B cell (primary cell): ENCODE measurements at regions not wholly inside any gene's neighbourhood (a gene's known extent, or its start where the extent isn't known, plus 50 kb on each side); places are given as distances from the start of the nearest gene placed in this dataset.

Source experiments
- ATAC-seq: fragments of 200-7000 bp; cut with Tn5 transposase; one replicate; pipeline ENCODE4 v1.10.0; 2021; ENCODE audit warnings: low read depth, mild to moderate bottlenecking, moderate number of reproducible peaks, moderate library complexity
- CTCF ChIA-PET: fragments of 350-600 bp; sonication (Branson Sonifier 250); formaldehyde crosslinking; loops from one replicate; lab custom pipeline; 2021; ENCODE audit warnings: antibody characterized with exemption, inconsistent platforms; lab: Charles Lee
- POLR2A ChIA-PET: fragments of 350-600 bp; sonication (Branson Sonifier 250); formaldehyde crosslinking; loops from one replicate; lab custom pipeline; 2021; ENCODE audit warnings: antibody characterized with exemption; lab: Charles Lee
- DNase-seq: peaks from one replicate; pipeline ENCODE4 v3.0.0; 2013
- H2AFZ ChIP-seq: 2 replicates; pipeline ENCODE4 v1.6.1; 2012; ENCODE audit warnings: mild to moderate bottlenecking, low read depth, low read length; ENCODE audit not compliant: insufficient read depth, poor library complexity, severe bottlenecking
- H3K27ac ChIP-seq, 2 donors: 1 replicate in 1 of 2; 2 replicates in 1 of 2; pipeline ENCODE4 v1.5.1; 2012 to 2013; ENCODE audit warnings: low read length in 2 of 2, mild to moderate bottlenecking in 2 of 2, moderate library complexity in 1 of 2
- H3K27me3 ChIP-seq, 4 experiments: fragments of 200-600 bp in 1 of 4; sonication (generic) in 1 of 4; replicated peaks in 1 of 4; 1 replicate in 2 of 4; 2 replicates in 2 of 4; pipeline versions ENCODE4 v1.6.1 to v1.7.0; 2013 to 2016; ENCODE audit warnings: low read length in 3 of 4, mild to moderate bottlenecking in 2 of 4, mixed read lengths in 1 of 4, moderate library complexity in 1 of 4; ENCODE audit not compliant: insufficient read depth in 4 of 4, control insufficient read depth in 3 of 4; ENCODE audit errors: control extremely low read depth in 1 of 4
- H3K36me3 ChIP-seq, 2 experiments: replicated peaks in 1 of 2; 1 replicate in 1 of 2; 2 replicates in 1 of 2; pipeline versions ENCODE4 v1.6.1 to v1.7.1; 2013; ENCODE audit warnings: low read length in 1 of 2; ENCODE audit not compliant: insufficient read depth in 2 of 2, control insufficient read depth in 1 of 2; ENCODE audit errors: control extremely low read depth in 1 of 2, extremely low read depth in 1 of 2
- H3K4me1 ChIP-seq, 2 donors: fragments of 200-600 bp in 1 of 2; sonication (generic) in 1 of 2; 1 replicate in 1 of 2; 2 replicates in 1 of 2; pipeline versions ENCODE4 v1.5.1 to v1.6.1; 2013 to 2017; ENCODE audit warnings: low read length in 2 of 2; ENCODE audit not compliant: control insufficient read depth in 2 of 2, insufficient read depth in 2 of 2
- H3K4me2 ChIP-seq: replicated peaks from 2 replicates; pipeline ENCODE3; 2012; ENCODE audit warnings: mild to moderate bottlenecking, low read depth, low read length; ENCODE audit not compliant: poor library complexity, severe bottlenecking
- H3K4me3 ChIP-seq, 5 experiments: fragments of 200-600 bp in 1 of 5; sonication (generic) in 1 of 5; 1 replicate in 3 of 5; 2 replicates in 2 of 5; pipeline versions ENCODE4 v1.5.1 to v1.7.0; 2011 to 2016; ENCODE audit warnings: low read length in 4 of 5, mild to moderate bottlenecking in 4 of 5, low read depth in 2 of 5, control low read depth in 1 of 5, moderate library complexity in 1 of 5; ENCODE audit not compliant: insufficient read depth in 1 of 5; ENCODE audit errors: control extremely low read depth in 1 of 5, extremely low read depth in 1 of 5
- H3K79me2 ChIP-seq: fragments of 200-600 bp; sonication (generic); one replicate; pipeline ENCODE4 v1.6.0; 2016; ENCODE audit warnings: low read length; ENCODE audit not compliant: control insufficient read depth, insufficient read depth
- H3K9ac ChIP-seq: fragments of 200-600 bp; sonication (generic); 2 replicates; pipeline ENCODE4 v1.6.1; 2017; ENCODE audit warnings: mild to moderate bottlenecking, low read length, moderate library complexity
- H3K9me3 ChIP-seq, 3 donors: one replicate each; pipeline versions ENCODE4 v1.6.1 to v1.7.1; 2013; ENCODE audit warnings: low read length in 2 of 3; ENCODE audit not compliant: control insufficient read depth in 2 of 3, insufficient read depth in 1 of 3; ENCODE audit errors: control extremely low read depth in 1 of 3
- H4K20me1 ChIP-seq: 2 replicates; pipeline ENCODE4 v1.6.0; 2012; ENCODE audit warnings: mild to moderate bottlenecking, low read length; ENCODE audit not compliant: insufficient read depth, control insufficient read depth, poor library complexity, severe bottlenecking
- H3K27ac Mint-ChIP-seq: one replicate; pipeline ENCODE4 v1.8.0; 2021; ENCODE audit warnings: mixed read lengths
- H3K27me3 Mint-ChIP-seq: one replicate; pipeline ENCODE4 v1.8.0; 2021; ENCODE audit warnings: mixed read lengths
- H3K4me1 Mint-ChIP-seq: one replicate; pipeline ENCODE4 v1.8.0; 2021; ENCODE audit warnings: mixed read lengths
- H3K4me3 Mint-ChIP-seq: one replicate; pipeline ENCODE4 v1.8.0; 2021; ENCODE audit warnings: mixed read lengths
- H3K9me3 Mint-ChIP-seq: one replicate; pipeline ENCODE4 v1.8.0; 2022; ENCODE audit warnings: mixed read lengths; ENCODE audit not compliant: insufficient read depth
- EZH2 ChIP-seq: IDR thresholded peaks from 2 replicates; pipeline ENCODE4 v1.6.1; 2012; ENCODE audit warnings: borderline replicate concordance, low read depth, mild to moderate bottlenecking, moderate library complexity, low read length; ENCODE audit not compliant: insufficient read depth, poor library complexity, severe bottlenecking
- WGBS: methylation state at CpG from one replicate; pipeline ENCODE4 v1.1.5; 2013; ENCODE audit warnings: missing lambda C conversion rate; ENCODE audit not compliant: insufficient coverage; 5-methylcytosine and 5-hydroxymethylcytosine counted together
- intact Hi-C: fragments of 100-400 bp; cut with micrococcal nuclease; formaldehyde crosslinking; loops from one replicate; pipeline ENCODE4 v1.10.0; 2022
- TF ChIP-seq, protein P1 (sequence below): fragments of 200-600 bp; IDR thresholded peaks from one replicate; pipeline ENCODE4 v1.8.0; 2022; ENCODE audit warnings: antibody characterized with exemption, mild to moderate bottlenecking

DNA sequence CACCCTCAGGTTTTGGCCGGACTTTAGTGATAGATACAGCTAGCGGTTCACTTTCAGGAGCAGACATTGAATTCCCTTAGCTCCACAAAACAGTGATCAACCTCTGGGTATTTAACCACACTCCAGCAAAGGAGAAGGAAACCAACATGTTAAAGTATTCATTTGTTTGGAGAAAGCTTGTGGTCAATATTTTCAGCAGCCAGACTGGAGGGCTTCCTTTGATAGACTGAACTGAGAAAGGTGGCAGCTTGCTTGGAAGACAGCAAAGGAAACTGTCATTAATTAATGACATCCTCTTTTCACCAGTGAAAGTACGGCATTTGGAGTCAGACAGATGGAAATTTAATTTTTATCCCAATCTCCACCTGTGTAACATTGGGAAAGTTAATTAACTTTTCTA is 289.1 kb upstream of the CLNK start:
- intact Hi-C loops, result no loop called here
- TF ChIP-seq EZH2, result no peak
- TF ChIP-seq, protein P1, sequence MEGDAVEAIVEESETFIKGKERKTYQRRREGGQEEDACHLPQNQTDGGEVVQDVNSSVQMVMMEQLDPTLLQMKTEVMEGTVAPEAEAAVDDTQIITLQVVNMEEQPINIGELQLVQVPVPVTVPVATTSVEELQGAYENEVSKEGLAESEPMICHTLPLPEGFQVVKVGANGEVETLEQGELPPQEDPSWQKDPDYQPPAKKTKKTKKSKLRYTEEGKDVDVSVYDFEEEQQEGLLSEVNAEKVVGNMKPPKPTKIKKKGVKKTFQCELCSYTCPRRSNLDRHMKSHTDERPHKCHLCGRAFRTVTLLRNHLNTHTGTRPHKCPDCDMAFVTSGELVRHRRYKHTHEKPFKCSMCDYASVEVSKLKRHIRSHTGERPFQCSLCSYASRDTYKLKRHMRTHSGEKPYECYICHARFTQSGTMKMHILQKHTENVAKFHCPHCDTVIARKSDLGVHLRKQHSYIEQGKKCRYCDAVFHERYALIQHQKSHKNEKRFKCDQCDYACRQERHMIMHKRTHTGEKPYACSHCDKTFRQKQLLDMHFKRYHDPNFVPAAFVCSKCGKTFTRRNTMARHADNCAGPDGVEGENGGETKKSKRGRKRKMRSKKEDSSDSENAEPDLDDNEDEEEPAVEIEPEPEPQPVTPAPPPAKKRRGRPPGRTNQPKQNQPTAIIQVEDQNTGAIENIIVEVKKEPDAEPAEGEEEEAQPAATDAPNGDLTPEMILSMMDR, result no peak
- H3K27me3 Mint-ChIP-seq, result no peaks in the 10 kb centered on the region

DNA sequence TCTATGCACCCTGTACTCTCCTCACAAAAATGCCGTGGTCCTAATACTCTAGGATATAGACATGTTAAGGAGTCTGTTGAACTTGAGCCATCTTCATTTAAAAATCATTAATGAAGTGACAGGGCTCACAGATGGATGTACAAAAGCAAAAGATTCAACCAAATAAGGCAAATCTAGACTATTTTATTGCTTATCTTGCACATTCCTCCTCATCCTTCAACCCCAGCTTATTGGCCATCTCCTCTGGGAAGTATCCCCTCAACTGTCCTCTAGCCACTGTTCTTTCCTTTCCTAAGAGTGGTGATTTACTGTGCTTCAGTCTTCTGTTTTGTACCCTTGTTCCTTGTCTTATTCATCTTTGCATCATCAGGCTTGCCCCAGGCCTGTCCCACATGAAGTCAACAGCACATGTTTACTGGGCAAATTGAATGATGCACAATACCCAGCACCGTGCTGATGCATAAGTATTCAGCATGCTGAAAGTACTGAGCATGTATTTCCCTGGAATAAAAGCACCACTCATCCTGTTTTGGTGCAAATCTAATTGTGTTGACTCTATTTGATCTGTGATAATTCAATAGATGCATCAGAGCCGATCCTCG is 287.3 kb upstream of the CLNK start:
- no peak overlapping the region for H3K27ac Mint-ChIP-seq
- 78% methylated on average over 1 of the region's 4 CpGs for WGBS
- no peaks in the 10 kb centered on the region for H3K79me2 ChIP-seq
- H3K4me3 ChIP-seq, result no peak overlapping the region
- H3K36me3 ChIP-seq, result no peaks in the 10 kb centered on the region
- H3K9me3 ChIP-seq, result peaks cover 2 to 23% (median 22%) of the 10 kb centered on the region in 3 donors
- DNase-seq (no peak), ATAC-seq (no peak)
- H3K27me3 Mint-ChIP-seq, result no peaks in the 10 kb centered on the region
- no peak overlapping the region for H3K27ac ChIP-seq
- no peak overlapping the region for H3K4me3 Mint-ChIP-seq
- H2AFZ ChIP-seq, result no peak overlapping the region
- H3K9me3 Mint-ChIP-seq, result peaks cover 4% of the 10 kb centered on the region
- CTCF ChIA-PET, result no interaction called here
- H3K4me1 ChIP-seq, result peaks cover 3 to 8% of the 10 kb centered on the region in 2 donors
- H3K4me1 Mint-ChIP-seq, result peaks cover 19% of the 10 kb centered on the region
- H4K20me1 ChIP-seq, result no peaks in the 10 kb centered on the region
- POLR2A ChIA-PET, result no interaction called here
- TF ChIP-seq, protein P1, result no peak
- no peak for TF ChIP-seq EZH2
- H3K4me2 ChIP-seq, result no peak overlapping the region
- H3K9ac ChIP-seq, result no peak overlapping the region
- intact Hi-C loops, result no loop called here
- H3K27me3 ChIP-seq, result no peaks in the 10 kb centered on the region

More for the DNA sequence above, 289.1 kb upstream of the CLNK start:
- no peak overlapping the region for H3K4me3 ChIP-seq
- no peak overlapping the region for H3K4me2 ChIP-seq
- peaks cover 35% of the 10 kb centered on the region for H3K4me1 Mint-ChIP-seq
- WGBS, result no CpG with 5 or more reads among the region's 3 CpGs
- peaks cover 8% of the 10 kb centered on the region for H3K9me3 Mint-ChIP-seq
- H3K79me2 ChIP-seq, result no peaks in the 10 kb centered on the region
- H3K27me3 ChIP-seq, result no peaks in the 10 kb centered on the region
- H3K27ac Mint-ChIP-seq, result no peak overlapping the region
- H4K20me1 ChIP-seq, result no peaks in the 10 kb centered on the region
- no peak overlapping the region for H3K27ac ChIP-seq
- no peak for ATAC-seq
- no peak overlapping the region for H3K9ac ChIP-seq
- CTCF ChIA-PET, result no interaction called here
- POLR2A ChIA-PET, result no interaction called here
- peaks cover 2 to 28% (median 22%) of the 10 kb centered on the region in 3 donors for H3K9me3 ChIP-seq
- no peak for DNase-seq
- no peak overlapping the region for H3K4me3 Mint-ChIP-seq
- H3K4me1 ChIP-seq, result peaks cover 19 to 22% of the 10 kb centered on the region in 2 donors
- H3K36me3 ChIP-seq, result no peaks in the 10 kb centered on the region
- no peak overlapping the region for H2AFZ ChIP-seq
